Naive thymus-derived CD8-positive, alpha-beta T cell (primary cell): ENCODE measurements at regions not wholly inside any gene's neighbourhood (a gene's known extent, or its start where the extent isn't known, plus 50 kb on each side); places are given as distances from the start of the nearest gene placed in this dataset.
"Not testable (repeated sequence)": the region's sequence is repeated elsewhere in the genome, so short reads cannot be mapped to it uniquely, and the experiment has no call there.

Experiments
- ATAC-seq, 2 donors: fragments of 150-1000 bp; cut with Tn5 transposase in 1 of 2; sonication (Bioruptor Pico), chemical (Tn5 transposase) in 1 of 2; 1 replicate in 1 of 2; 2 replicates in 1 of 2; pipeline ENCODE4 v1.10.0; 2021; ENCODE audit warnings: mild to moderate bottlenecking in 2 of 2, moderate library complexity in 2 of 2
- POLR2A ChIA-PET: fragments of 350-600 bp; sonication (Branson Sonifier 250); formaldehyde crosslinking; loops from one replicate; lab custom pipeline; 2021; ENCODE audit warnings: antibody characterized with exemption; lab: Charles Lee
- DNase-seq, 10 donors: peaks; one replicate each; pipeline versions ENCODE4 v3.0.0 to v3.0.0-alpha.2; 2020 to 2022
- H3K27ac Mint-ChIP-seq, 10 donors: one replicate each; pipeline ENCODE4 v1.8.0; 2020 to 2022; ENCODE audit warnings: mild to moderate bottlenecking in 10 of 10, mixed read lengths in 10 of 10, moderate library complexity in 4 of 10, inconsistent platforms in 1 of 10
- H3K27me3 Mint-ChIP-seq, 5 donors: one replicate each; pipeline ENCODE4 v1.8.0; 2021 to 2022; ENCODE audit warnings: mixed read lengths in 5 of 5
- H3K36me3 Mint-ChIP-seq, 3 donors: one replicate each; pipeline ENCODE4 v1.8.0; 2020 to 2022; ENCODE audit warnings: mixed read lengths in 3 of 3, mild to moderate bottlenecking in 2 of 3, inconsistent platforms in 1 of 3
- H3K4me1 Mint-ChIP-seq, 4 donors: one replicate each; pipeline ENCODE4 v1.8.0; 2021 to 2022; ENCODE audit warnings: mixed read lengths in 4 of 4
- H3K4me3 Mint-ChIP-seq, 10 donors: one replicate each; pipeline ENCODE4 v1.8.0; 2020 to 2022; ENCODE audit warnings: mild to moderate bottlenecking in 10 of 10, mixed read lengths in 10 of 10, moderate library complexity in 6 of 10, inconsistent platforms in 1 of 10
- H3K9me3 Mint-ChIP-seq, 9 donors: one replicate each; pipeline ENCODE4 v1.8.0; 2020 to 2022; ENCODE audit warnings: mixed read lengths in 9 of 9, mild to moderate bottlenecking in 3 of 9, inconsistent platforms in 1 of 9, moderate library complexity in 1 of 9

DNA sequence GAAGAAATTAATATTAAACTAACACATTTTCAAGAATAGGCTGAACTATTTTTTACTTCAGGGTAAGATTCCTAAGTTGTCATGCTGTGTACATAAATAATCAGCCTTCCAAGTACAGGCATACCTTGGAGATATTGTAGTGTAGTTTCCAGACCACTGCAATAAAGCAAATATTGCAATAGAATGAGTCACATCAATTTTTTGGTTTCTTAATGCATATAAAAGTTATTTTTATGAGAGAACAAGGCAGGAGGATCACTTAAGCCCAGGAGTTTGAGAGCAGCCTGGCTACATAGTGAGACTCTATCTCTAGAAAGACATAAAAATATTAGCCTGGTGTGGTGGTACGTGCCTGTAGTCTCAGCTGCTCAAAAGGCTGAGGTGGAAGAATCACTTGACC, 511.5 kb downstream of the UQCRFS1 start:
- ATAC-seq (no peak), DNase-seq (no peak)
- Mint-ChIP-seq H3K27ac (no peak overlapping the region), H3K27me3 (peaks cover 0 to 2% (median 0%) of the 10 kb centered on the region in 5 donors), H3K4me1 (no peaks in the 10 kb centered on the region), H3K4me3 (no peak overlapping the region), H3K9me3 (no peaks in the 10 kb centered on the region), H3K36me3 (no peaks in the 10 kb centered on the region)
- POLR2A ChIA-PET: no interaction called here

DNA sequence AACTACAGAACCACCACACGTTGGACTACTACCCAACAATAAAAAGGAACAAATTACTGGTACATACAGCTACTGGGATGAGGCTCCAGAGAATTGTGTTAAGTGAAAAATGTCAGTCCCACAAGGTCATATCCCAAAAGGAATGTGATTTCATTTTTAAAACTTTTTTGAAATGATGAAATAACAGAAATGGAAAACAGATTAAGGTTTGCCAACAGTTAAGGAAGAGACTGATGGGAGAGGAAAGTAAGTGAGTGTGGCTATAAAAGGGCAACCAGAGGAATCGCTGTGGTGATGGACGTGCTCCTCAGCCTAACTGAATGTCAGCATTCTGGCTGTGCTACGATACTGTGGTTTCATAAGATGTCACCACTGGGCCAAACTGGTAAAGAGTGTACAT, 512.8 kb downstream of the UQCRFS1 start:
- POLR2A ChIA-PET: no interaction called here
- Mint-ChIP-seq H3K27me3 (peaks cover 0 to 7% (median 4%) of the 10 kb centered on the region in 5 donors), H3K9me3 (peaks cover 0 to 3% (median 0%) of the 10 kb centered on the region in 9 donors), H3K27ac (no peak overlapping the region), H3K4me1 (no peaks in the 10 kb centered on the region), H3K4me3 (no peak overlapping the region), H3K36me3 (no peaks in the 10 kb centered on the region)
- ATAC-seq: no peak
- no peak for DNase-seq

DNA sequence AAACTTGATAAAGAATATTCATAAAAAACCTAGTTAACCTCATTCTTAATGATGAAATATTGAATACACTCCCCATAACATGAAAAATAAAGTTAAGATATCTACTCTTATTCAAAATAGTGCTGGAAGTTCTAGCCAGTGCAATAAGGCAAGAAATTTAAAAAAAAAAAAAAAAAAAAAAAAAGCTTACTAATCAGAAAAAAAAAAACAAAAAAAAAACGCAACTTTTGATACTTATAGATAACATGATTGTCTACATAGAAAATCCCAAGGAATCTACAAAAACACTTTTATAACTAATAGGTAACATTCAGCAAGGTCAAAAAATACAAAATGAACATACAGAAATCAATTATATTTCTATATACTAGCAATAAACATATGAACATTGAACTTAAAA, 515.6 kb downstream of the UQCRFS1 start:
- H3K4me1 Mint-ChIP-seq: no peaks in the 10 kb centered on the region

DNA sequence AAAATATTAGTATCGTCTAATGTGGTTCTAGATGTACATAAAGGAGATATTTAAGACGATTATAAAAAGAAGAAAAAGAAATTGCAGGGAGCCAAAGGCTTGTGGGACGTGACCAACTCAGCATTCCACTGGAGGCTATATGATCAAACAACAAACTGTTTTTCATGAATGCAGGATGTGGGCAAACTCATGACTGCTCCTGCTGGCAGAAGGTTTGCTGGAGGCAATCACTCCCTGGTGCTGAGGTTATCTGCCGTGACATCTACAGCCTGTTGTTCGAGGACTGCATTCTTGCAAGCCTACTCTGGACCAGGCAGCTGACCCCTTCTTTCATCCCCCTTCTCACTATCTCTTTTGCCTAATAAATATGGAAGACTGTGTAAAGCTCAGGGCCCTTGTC, 518.1 kb downstream of the UQCRFS1 start:
- H3K27me3 Mint-ChIP-seq: peaks cover 4 to 40% (median 11%) of the 10 kb centered on the region in 5 donors
- peaks cover 0 to 6% (median 0%) of the 10 kb centered on the region in 3 donors for H3K36me3 Mint-ChIP-seq
- peaks cover 0 to 13% (median 0%) of the 10 kb centered on the region in 9 donors for H3K9me3 Mint-ChIP-seq
- ATAC-seq: no peak
- no peak overlapping the region for H3K4me3 Mint-ChIP-seq
- H3K4me1 Mint-ChIP-seq: no peaks in the 10 kb centered on the region
- no peak overlapping the region for H3K27ac Mint-ChIP-seq
- no peak for DNase-seq
- POLR2A ChIA-PET: no interaction called here

More for the DNA sequence above, 515.6 kb downstream of the UQCRFS1 start:
- DNase-seq (no peak), ATAC-seq (no peak)
- POLR2A ChIA-PET: no interaction called here
- Mint-ChIP-seq H3K27ac (no peak overlapping the region), H3K27me3 (peaks cover 4 to 23% (median 6%) of the 10 kb centered on the region in 5 donors), H3K9me3 (peaks cover 0 to 3% (median 0%) of the 10 kb centered on the region in 9 donors), H3K4me3 (no peak overlapping the region), H3K36me3 (no peaks in the 10 kb centered on the region)

DNA sequence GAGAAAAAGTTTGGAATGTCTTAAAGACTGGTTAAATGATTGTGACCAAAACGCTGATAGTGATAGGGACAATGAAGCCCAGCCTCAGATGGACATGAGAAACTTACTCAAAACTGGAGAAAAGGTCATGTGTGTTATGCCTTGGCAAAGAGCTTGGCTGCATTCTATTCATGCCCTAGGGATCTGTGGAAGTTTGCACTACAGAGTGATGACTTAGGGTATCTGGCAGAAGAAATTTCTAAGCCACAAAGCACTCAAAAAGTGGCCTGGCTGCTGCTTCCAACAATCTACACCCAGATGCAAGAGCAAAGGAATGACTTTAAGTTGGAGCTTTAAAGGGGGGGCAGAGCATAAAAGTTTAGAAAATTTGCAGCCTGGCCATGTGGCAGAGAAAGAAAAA, 521.3 kb downstream of the UQCRFS1 start:
- Mint-ChIP-seq H3K27me3 (peaks cover 4 to 55% (median 11%) of the 10 kb centered on the region in 5 donors), H3K36me3 (peaks cover 0 to 6% (median 0%) of the 10 kb centered on the region in 3 donors), H3K27ac (no peak overlapping the region), H3K4me1 (peaks cover 0 to 3% (median 0%) of the 10 kb centered on the region in 4 donors), H3K4me3 (no peak overlapping the region), H3K9me3 (peaks cover 0 to 20% (median 0%) of the 10 kb centered on the region in 9 donors)
- DNase-seq: no peak
- no peak for ATAC-seq
- POLR2A ChIA-PET: no interaction called here

DNA sequence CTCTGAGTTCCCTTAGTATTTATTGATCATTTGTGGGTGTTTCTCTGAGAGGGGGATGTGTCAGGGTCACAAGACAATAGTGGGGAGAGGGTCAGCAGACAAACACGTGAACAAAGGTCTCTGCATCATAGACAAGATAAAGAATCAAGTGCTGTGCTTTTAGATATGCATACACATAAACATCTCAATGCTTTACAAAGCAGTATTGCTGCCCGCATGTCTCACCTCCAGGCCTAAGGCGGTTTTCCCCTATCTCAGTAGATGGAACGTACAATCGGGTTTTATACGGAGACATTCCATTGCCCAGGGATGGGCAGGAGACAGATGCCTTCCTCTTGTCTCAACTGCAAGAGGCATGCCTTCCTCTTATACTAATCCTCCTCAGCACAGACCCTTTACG, 523.5 kb downstream of the UQCRFS1 start:
- DNase-seq, ATAC-seq, H3K4me3 Mint-ChIP-seq, H3K27ac Mint-ChIP-seq, H3K4me1 Mint-ChIP-seq, POLR2A ChIA-PET, H3K36me3 Mint-ChIP-seq: not testable (repeated sequence)
- Mint-ChIP-seq H3K27me3 (peaks cover 2 to 44% (median 7%) of the 10 kb centered on the region in 5 donors), H3K9me3 (peaks cover 0 to 17% (median 0%) of the 10 kb centered on the region in 9 donors)

DNA sequence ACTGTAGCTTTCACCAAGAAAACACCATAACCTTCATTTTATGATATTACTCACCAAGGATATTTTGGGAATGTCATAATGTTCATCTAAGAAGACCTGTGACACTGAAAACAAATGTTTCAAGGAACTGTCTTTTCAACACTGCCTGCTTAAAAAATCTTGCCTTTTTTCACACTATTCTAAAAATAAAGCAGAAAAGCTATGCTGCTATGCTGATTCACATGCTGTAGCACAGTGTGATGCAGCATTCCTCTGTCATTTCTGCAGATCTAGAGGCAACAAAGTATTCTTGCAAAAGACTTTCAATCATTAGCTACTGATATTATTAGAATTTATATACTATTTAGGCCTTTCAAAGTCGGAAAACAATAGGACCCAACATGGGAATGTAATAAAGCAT, 525.7 kb downstream of the UQCRFS1 start:
- peaks cover 0 to 17% (median 0%) of the 10 kb centered on the region in 9 donors for H3K9me3 Mint-ChIP-seq
- peaks cover 0 to 9% (median 0%) of the 10 kb centered on the region in 3 donors for H3K36me3 Mint-ChIP-seq
- H3K4me3 Mint-ChIP-seq: no peak overlapping the region
- POLR2A ChIA-PET: no interaction called here
- H3K27ac Mint-ChIP-seq: no peak overlapping the region
- no peak for DNase-seq
- peaks cover 0 to 5% (median 0%) of the 10 kb centered on the region in 4 donors for H3K4me1 Mint-ChIP-seq
- H3K27me3 Mint-ChIP-seq: peaks cover 0 to 33% (median 5%) of the 10 kb centered on the region in 5 donors
- no peak for ATAC-seq

DNA sequence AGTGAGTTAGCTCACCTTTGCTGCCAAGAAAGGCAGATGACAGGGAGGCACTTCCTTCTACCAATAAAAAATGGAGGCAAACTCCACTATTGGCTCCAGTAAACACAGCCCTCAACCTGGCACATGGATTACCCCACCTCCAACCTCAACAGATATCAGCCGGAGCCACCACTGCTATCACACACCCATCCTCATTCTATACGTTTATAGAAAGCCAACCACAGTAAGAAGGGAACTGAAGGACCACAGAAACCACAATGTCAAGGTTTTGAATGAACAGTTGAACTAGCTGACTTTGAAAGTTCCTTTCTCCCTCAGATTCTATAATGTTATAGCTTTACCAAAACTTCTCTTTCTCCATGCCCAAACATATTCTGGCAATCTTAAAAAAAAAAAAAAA, 526.2 kb downstream of the UQCRFS1 start:
- H3K27ac Mint-ChIP-seq: no peak overlapping the region
- POLR2A ChIA-PET: no interaction called here

DNA sequence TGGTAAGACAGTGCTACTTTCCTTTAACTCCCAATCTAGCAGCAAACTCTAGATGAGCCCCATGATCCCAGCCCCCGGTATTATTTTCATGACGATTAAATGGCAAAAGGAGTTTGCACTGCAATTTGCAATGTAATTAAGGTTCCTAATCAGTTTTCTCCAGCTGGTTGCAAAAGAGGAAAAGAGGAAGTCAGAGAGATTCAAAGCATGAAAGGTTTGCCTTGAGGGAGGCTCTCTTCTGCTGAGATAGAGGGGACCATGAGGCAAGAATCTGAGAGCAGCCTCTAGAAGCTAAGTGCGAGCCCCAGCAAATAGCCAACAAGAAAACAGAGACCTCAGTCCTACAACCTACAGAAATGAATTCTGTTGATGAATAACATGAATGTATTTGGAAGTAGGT, 527.1 kb downstream of the UQCRFS1 start:
- DNase-seq (no peak), ATAC-seq (no peak)
- Mint-ChIP-seq H3K9me3 (peaks cover 0 to 12% (median 0%) of the 10 kb centered on the region in 9 donors), H3K36me3 (peaks cover 0 to 3% (median 0%) of the 10 kb centered on the region in 3 donors), H3K4me3 (no peak overlapping the region), H3K27me3 (peaks cover 0 to 23% (median 3%) of the 10 kb centered on the region in 5 donors), H3K27ac (no peak overlapping the region), H3K4me1 (peaks cover 0 to 5% (median 0%) of the 10 kb centered on the region in 4 donors)
- POLR2A ChIA-PET: no interaction called here

More for the DNA sequence above, 526.2 kb downstream of the UQCRFS1 start:
- H3K27me3 Mint-ChIP-seq: peaks cover 0 to 30% (median 5%) of the 10 kb centered on the region in 5 donors
- peaks cover 0 to 8% (median 0%) of the 10 kb centered on the region in 3 donors for H3K36me3 Mint-ChIP-seq
- peaks cover 0 to 5% (median 0%) of the 10 kb centered on the region in 4 donors for H3K4me1 Mint-ChIP-seq
- no peak overlapping the region for H3K4me3 Mint-ChIP-seq
- ATAC-seq (no peak), DNase-seq (no peak)
- peaks cover 0 to 15% (median 0%) of the 10 kb centered on the region in 9 donors for H3K9me3 Mint-ChIP-seq

DNA sequence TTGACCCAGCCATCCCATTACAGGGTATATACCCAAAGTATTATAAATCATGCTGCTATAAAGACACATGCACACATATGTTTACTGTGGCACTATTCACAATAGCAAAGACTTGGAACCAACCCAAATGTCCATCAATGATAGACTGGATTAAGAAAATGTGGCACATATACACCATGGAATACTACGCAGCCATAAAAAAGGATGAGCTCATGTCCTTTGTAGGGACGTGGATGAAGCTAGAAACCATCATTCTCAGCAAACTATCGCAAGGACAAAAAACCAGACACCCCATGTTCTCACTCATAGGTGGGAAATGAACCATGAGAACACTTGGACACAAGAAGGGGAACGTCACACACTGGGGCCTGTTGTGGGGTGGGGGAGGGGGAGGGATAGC, 527.9 kb downstream of the UQCRFS1 start:
- H3K4me1 Mint-ChIP-seq, DNase-seq: not testable (repeated sequence)

DNA sequence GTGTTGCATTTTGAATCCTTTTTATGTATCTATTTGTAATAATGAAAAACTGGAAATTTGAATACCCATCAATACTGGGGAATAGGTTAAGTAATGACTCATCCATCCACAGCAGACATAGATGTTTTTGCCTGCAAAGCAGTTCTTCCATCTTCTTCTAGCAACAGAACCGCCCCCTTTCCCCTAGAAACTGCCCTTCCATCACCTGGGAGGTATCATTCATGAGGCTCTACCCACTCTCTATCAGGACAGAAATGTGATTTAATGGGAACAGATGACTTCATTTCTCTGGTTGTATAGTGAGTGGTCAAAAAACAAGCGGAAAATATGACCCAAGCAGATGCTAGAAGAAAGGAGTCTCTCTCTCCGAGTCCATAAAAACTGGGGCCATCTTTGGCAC, 532.8 kb downstream of the UQCRFS1 start:
- Mint-ChIP-seq H3K27me3 (peaks cover 0 to 2% (median 0%) of the 10 kb centered on the region in 5 donors), H3K36me3 (no peaks in the 10 kb centered on the region)
- ATAC-seq: no peak

More for the DNA sequence above, 527.9 kb downstream of the UQCRFS1 start:
- ATAC-seq, H3K36me3 Mint-ChIP-seq, H3K9me3 Mint-ChIP-seq, POLR2A ChIA-PET, H3K4me3 Mint-ChIP-seq, H3K27ac Mint-ChIP-seq: not testable (repeated sequence)
- peaks cover 0 to 18% (median 2%) of the 10 kb centered on the region in 5 donors for H3K27me3 Mint-ChIP-seq

DNA sequence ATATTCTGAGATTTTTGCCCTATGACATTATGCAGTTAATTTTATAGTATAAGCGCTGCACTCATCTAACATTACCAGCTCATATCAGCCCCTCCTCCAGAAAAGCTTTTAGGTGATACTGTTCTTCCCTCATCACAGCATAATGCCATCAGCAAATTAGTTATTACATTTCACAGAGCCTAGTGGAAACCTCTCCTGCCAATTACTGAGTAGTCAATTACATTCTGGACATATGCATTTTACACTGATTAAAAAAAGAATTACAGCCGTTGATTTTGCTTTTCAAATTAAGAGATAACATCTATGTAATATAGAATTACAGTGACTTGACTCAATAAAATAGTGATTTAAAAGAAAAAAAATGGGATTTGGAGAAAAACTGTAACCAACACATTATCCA, 542.1 kb downstream of the UQCRFS1 start:
- POLR2A ChIA-PET: no interaction called here
- peaks cover 0 to 33% (median 4%) of the 10 kb centered on the region in 3 donors for H3K36me3 Mint-ChIP-seq
- H3K9me3 Mint-ChIP-seq: peaks cover 21 to 61% (median 42%) of the 10 kb centered on the region in 9 donors
- DNase-seq (no peak), ATAC-seq (no peak)
- no peaks in the 10 kb centered on the region for H3K4me1 Mint-ChIP-seq
- no peak overlapping the region for H3K27ac Mint-ChIP-seq
- H3K27me3 Mint-ChIP-seq: peaks cover 0 to 9% (median 2%) of the 10 kb centered on the region in 5 donors
- no peak overlapping the region for H3K4me3 Mint-ChIP-seq

More for the DNA sequence above, 532.8 kb downstream of the UQCRFS1 start:
- DNase-seq: no peak
- H3K4me3 Mint-ChIP-seq: no peak overlapping the region
- H3K4me1 Mint-ChIP-seq: no peaks in the 10 kb centered on the region
- H3K27ac Mint-ChIP-seq: no peak overlapping the region
- POLR2A ChIA-PET: no interaction called here
- peaks cover 0 to 13% (median 5%) of the 10 kb centered on the region in 9 donors for H3K9me3 Mint-ChIP-seq

DNA sequence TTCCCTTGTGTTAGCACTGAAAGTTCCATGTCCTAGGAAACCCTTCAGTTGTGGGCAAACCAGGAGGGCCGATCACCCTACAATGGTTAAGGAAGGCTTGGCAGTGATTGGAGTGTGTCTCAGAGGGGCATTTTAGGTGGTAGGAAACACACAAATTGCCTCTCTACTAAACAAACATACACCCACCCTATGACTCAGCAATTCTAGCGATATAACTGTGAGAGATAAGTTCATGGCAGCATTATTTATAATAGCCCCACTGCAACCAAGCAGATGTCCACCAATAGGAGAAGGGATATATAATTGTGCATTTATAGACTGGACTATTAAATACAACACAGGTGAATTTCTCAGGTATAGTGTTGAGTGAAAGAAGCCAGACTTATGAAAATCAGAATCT, 543.1 kb downstream of the UQCRFS1 start:
- Mint-ChIP-seq H3K4me3 (no peak overlapping the region), H3K27me3 (peaks cover 0 to 9% (median 2%) of the 10 kb centered on the region in 5 donors), H3K4me1 (no peaks in the 10 kb centered on the region), H3K36me3 (peaks cover 0 to 38% (median 4%) of the 10 kb centered on the region in 3 donors), H3K9me3 (peaks cover 23 to 63% (median 45%) of the 10 kb centered on the region in 9 donors), H3K27ac (no peak overlapping the region)
- DNase-seq: no peak
- POLR2A ChIA-PET: no interaction called here
- no peak for ATAC-seq
